ENCODE measurements at regions not wholly inside any gene's neighbourhood (a gene's known extent, or its start where the extent isn't known, plus 50 kb on each side); places are given as distances from the start of the nearest gene placed in this dataset.
A peak's percentile ranks its signal among the peaks of the same experiment; 100 is the strongest.

GRCh38 chr6:90413867-90414266, 117.2 kb upstream of the BACH2 start:
- H3K4me1 ChIP-seq = no peaks in the 10 kb centered on the region
- ATAC-seq (peak in 3 of 4 donors; percentile 55 to 72 (median 63)), DNase-seq (peak in 1 of 6 donors; percentile 11), FAIRE-seq (no peak)
- H3K27ac ChIP-seq = no peak overlapping the region
- no peaks in the 10 kb centered on the region for H3K9me3 ChIP-seq
- no peak for TF ChIP-seq CTCF (IDR thresholded peaks at IDR 0.05)
- no peaks in the 10 kb centered on the region for H3K27me3 ChIP-seq
- no peaks in the 10 kb centered on the region for H3K36me3 ChIP-seq
- H3K4me3 ChIP-seq = no peak overlapping the region
- 3 to 6% methylated on average over 8 of the region's 8 CpGs for WGBS, 2 donors
- intact Hi-C loops (cut with DNase I) = no loop called here

GRCh38 chr6:90413396-90413795, 116.8 kb upstream of the BACH2 start:
- no peak overlapping the region for H3K4me3 ChIP-seq
- no peak for ATAC-seq
- H3K36me3 ChIP-seq = no peaks in the 10 kb centered on the region
- H3K4me1 ChIP-seq = no peaks in the 10 kb centered on the region
- H3K27me3 ChIP-seq = no peaks in the 10 kb centered on the region
- WGBS, 2 donors = 48 to 66% methylated on average over 14 of the region's 14 CpGs
- no peak for DNase-seq
- H3K27ac ChIP-seq = no peak overlapping the region
- intact Hi-C loops (cut with DNase I) = no loop called here
- no peaks in the 10 kb centered on the region for H3K9me3 ChIP-seq
- no peak for FAIRE-seq
- no peak for TF ChIP-seq CTCF (IDR thresholded peaks at IDR 0.05)

GRCh38 chr6:90412538-90413369, 116.1 kb upstream of the BACH2 start:
- no peak overlapping the region for H3K27ac ChIP-seq
- no peak for FAIRE-seq

GRCh38 chr6:90411292-90411781, 114.7 kb upstream of the BACH2 start:
- Histone ChIP-seq H3K27me3 (no peaks in the 10 kb centered on the region), H3K4me3 (no peak overlapping the region), H3K36me3 (no peaks in the 10 kb centered on the region), H3K4me1 (no peaks in the 10 kb centered on the region), H3K27ac (no peak overlapping the region), H3K9me3 (no peaks in the 10 kb centered on the region)
- no peak for TF ChIP-seq CTCF (IDR thresholded peaks at IDR 0.05)
- ATAC-seq = peak in 3 of 4 donors; percentile 44 to 73 (median 51)
- intact Hi-C loops (cut with DNase I) = no loop called here
- DNase-seq = no peak
- FAIRE-seq = no peak
- 64 to 78% methylated on average over 7 of the region's 7 CpGs for WGBS, 2 donors

More at GRCh38 chr6:90412538-90413369, 116.1 kb upstream of the BACH2 start:
- intact Hi-C loops (cut with DNase I) = no loop called here
- Histone ChIP-seq H3K27me3 (no peaks in the 10 kb centered on the region), H3K36me3 (no peaks in the 10 kb centered on the region), H3K4me3 (no peak overlapping the region), H3K4me1 (no peaks in the 10 kb centered on the region), H3K9me3 (no peaks in the 10 kb centered on the region)
- no peak for TF ChIP-seq CTCF (IDR thresholded peaks at IDR 0.05)
- DNase-seq = no peak
- WGBS, 2 donors = 50 to 57% methylated on average over 3 of the region's 3 CpGs
- no peak for ATAC-seq

GRCh38 chr6:90409700-90410099, 113.1 kb upstream of the BACH2 start:
- Histone ChIP-seq H3K36me3 (no peaks in the 10 kb centered on the region), H3K4me3 (no peak overlapping the region), H3K4me1 (no peaks in the 10 kb centered on the region), H3K27ac (no peak overlapping the region), H3K27me3 (no peaks in the 10 kb centered on the region), H3K9me3 (no peaks in the 10 kb centered on the region)
- FAIRE-seq = no peak
- no peak for DNase-seq
- ATAC-seq = no peak
- intact Hi-C loops (cut with DNase I) = no loop called here
- TF ChIP-seq CTCF (IDR thresholded peaks at IDR 0.05) = no peak
- 45 to 82% methylated on average over 1 of the region's 1 CpG for WGBS, 2 donors

All from pancreas (tissue), 10 donors.